NT2/D1 (cell line): ENCODE measurements at regions not wholly inside any gene's neighbourhood (a gene's known extent, or its start where the extent isn't known, plus 50 kb on each side); places are given as distances from the start of the nearest gene placed in this dataset.

ENCODE experiments used
- DNase-seq: peaks from one replicate; pipeline ENCODE4 v3.0.0-alpha.2; 2011; ENCODE audit warnings: low read depth, low spot score
- H3K27me3 ChIP-seq: 2 replicates; pipeline ENCODE4 v1.6.0; 2011; ENCODE audit warnings: mild to moderate bottlenecking; ENCODE audit not compliant: insufficient read length, insufficient read depth
- H3K36me3 ChIP-seq: 2 replicates; pipeline ENCODE4 v1.6.1; 2011; ENCODE audit warnings: mild to moderate bottlenecking, low read length, mixed read lengths; ENCODE audit not compliant: insufficient read depth, insufficient read length
- H3K4me1 ChIP-seq: 2 replicates; pipeline ENCODE4 v1.5.1; 2011; ENCODE audit not compliant: insufficient read depth, insufficient read length
- H3K4me3 ChIP-seq: 2 replicates; pipeline ENCODE4 v1.5.1; 2011; ENCODE audit warnings: low read depth; ENCODE audit not compliant: insufficient read length
- H3K9ac ChIP-seq: 2 replicates; pipeline ENCODE4 v1.6.0; 2011; ENCODE audit warnings: low read depth; ENCODE audit not compliant: insufficient read length
- H3K9me3 ChIP-seq: 2 replicates; pipeline ENCODE4 v1.5.1; 2011; ENCODE audit warnings: mild to moderate bottlenecking, low read length; ENCODE audit not compliant: insufficient read depth
- SUZ12 ChIP-seq: IDR thresholded peaks from 2 replicates; pipeline ENCODE4 v1.6.1; 2011; ENCODE audit not compliant: insufficient read length, insufficient read depth; ENCODE audit errors: extremely low read depth
- YY1 ChIP-seq: IDR thresholded peaks from 2 replicates; pipeline ENCODE4 v1.6.1; 2011; ENCODE audit not compliant: insufficient read length, insufficient read depth
- ZNF274 ChIP-seq: IDR thresholded peaks from 2 replicates; pipeline ENCODE4 v1.6.1; 2011; ENCODE audit warnings: mild to moderate bottlenecking, low read depth, low read length

- Histone ChIP-seq H3K9ac (no peak overlapping the region), H3K36me3 (no peaks in the 10 kb centered on the region), H3K9me3 (no peaks in the 10 kb centered on the region), H3K4me3 (no peak overlapping the region), H3K27me3 (no peaks in the 10 kb centered on the region), H3K4me1 (no peaks in the 10 kb centered on the region)
- TF ChIP-seq SUZ12 (no peak), ZNF274 (no peak), YY1 (no peak)
- no peak for DNase-seq
These were observed 329.9 kb upstream of the NCAM1 start for GRCh38 chr11:112631333-112631732.

- Histone ChIP-seq H3K36me3 (no peaks in the 10 kb centered on the region), H3K9me3 (no peaks in the 10 kb centered on the region), H3K4me3 (no peak overlapping the region), H3K9ac (no peak overlapping the region), H3K4me1 (no peaks in the 10 kb centered on the region), H3K27me3 (no peaks in the 10 kb centered on the region)
- DNase-seq: no peak
- TF ChIP-seq ZNF274 (no peak), YY1 (no peak), SUZ12 (no peak)
These were observed 328.2 kb upstream of the NCAM1 start for GRCh38 chr11:112632866-112633505.

- H3K4me3 ChIP-seq: no peak overlapping the region
- H3K9ac ChIP-seq: no peak overlapping the region
- no peaks in the 10 kb centered on the region for H3K4me1 ChIP-seq
- no peak for DNase-seq
- H3K27me3 ChIP-seq: no peaks in the 10 kb centered on the region
- H3K36me3 ChIP-seq: no peaks in the 10 kb centered on the region
- TF ChIP-seq ZNF274: no peak
- no peak for TF ChIP-seq YY1
- no peak for TF ChIP-seq SUZ12
- peaks cover 11% of the 10 kb centered on the region; the same call in 1 of the 2 replicates for H3K9me3 ChIP-seq
These were observed 326.7 kb upstream of the NCAM1 start for GRCh38 chr11:112634551-112634950.

- no peak overlapping the region for H3K4me3 ChIP-seq
- no peaks in the 10 kb centered on the region for H3K4me1 ChIP-seq
- DNase-seq: no peak
- no peaks in the 10 kb centered on the region for H3K36me3 ChIP-seq
- TF ChIP-seq ZNF274 (no peak), SUZ12 (no peak), YY1 (no peak)
- no peak overlapping the region for H3K9ac ChIP-seq
- H3K9me3 ChIP-seq: peaks cover 17% of the 10 kb centered on the region
- H3K27me3 ChIP-seq: no peaks in the 10 kb centered on the region
These were observed 326.1 kb upstream of the NCAM1 start for GRCh38 chr11:112634995-112635737.

- peaks cover 17% of the 10 kb centered on the region for H3K9me3 ChIP-seq
- no peak for DNase-seq
- TF ChIP-seq YY1 (no peak), SUZ12 (no peak), ZNF274 (no peak)
- H3K4me3 ChIP-seq: no peak overlapping the region
- H3K27me3 ChIP-seq: no peaks in the 10 kb centered on the region
- H3K36me3 ChIP-seq: no peaks in the 10 kb centered on the region
- H3K4me1 ChIP-seq: no peaks in the 10 kb centered on the region
- H3K9ac ChIP-seq: no peak overlapping the region
These were observed 324.1 kb upstream of the NCAM1 start for GRCh38 chr11:112637076-112637475.

- H3K27me3 ChIP-seq: no peaks in the 10 kb centered on the region
- no peak overlapping the region for H3K4me3 ChIP-seq
- no peak overlapping the region for H3K9ac ChIP-seq
- H3K9me3 ChIP-seq: peaks cover 17% of the 10 kb centered on the region
- H3K36me3 ChIP-seq: no peaks in the 10 kb centered on the region
- DNase-seq: no peak
- no peaks in the 10 kb centered on the region for H3K4me1 ChIP-seq
- TF ChIP-seq YY1 (no peak), ZNF274 (no peak)
These were observed 323.3 kb upstream of the NCAM1 start for GRCh38 chr11:112637876-112638275.

GRCh38 chr11:112639469-112639868 is 321.8 kb upstream of the NCAM1 start:
- Histone ChIP-seq H3K4me3 (no peak overlapping the region), H3K9me3 (peaks cover 17% of the 10 kb centered on the region), H3K9ac (no peak overlapping the region), H3K4me1 (no peaks in the 10 kb centered on the region), H3K36me3 (no peaks in the 10 kb centered on the region), H3K27me3 (no peaks in the 10 kb centered on the region)
- TF ChIP-seq YY1 (no peak), ZNF274 (no peak), SUZ12 (no peak)
- DNase-seq: no peak
